GM12874 (cell line): ENCODE measurements at regions not wholly inside any gene's neighbourhood (a gene's known extent, or its start where the extent isn't known, plus 50 kb on each side); places are given as distances from the start of the nearest gene placed in this dataset.

Experiments
- CTCF ChIP-seq: IDR thresholded peaks from 2 replicates; pipeline ENCODE4 v1.5.1; 2011; ENCODE audit warnings: low read depth, mild to moderate bottlenecking, control low read depth, low read length, moderate library complexity; ENCODE audit not compliant: insufficient read depth

GRCh38 chr2:207216457-207216856, 50.7 kb upstream of the KLF7 start:
- TF ChIP-seq CTCF: no peak

GRCh38 chr2:207217442-207217841, 51.7 kb upstream of the KLF7 start:
- no peak for TF ChIP-seq CTCF

GRCh38 chr2:207219081-207219630, 53.4 kb upstream of the KLF7 start:
- no peak for TF ChIP-seq CTCF

GRCh38 chr2:207219676-207220501, 54.1 kb upstream of the KLF7 start:
- no peak for TF ChIP-seq CTCF

GRCh38 chr2:207221731-207222130, 56.0 kb upstream of the KLF7 start:
- no peak for TF ChIP-seq CTCF

GRCh38 chr2:207223051-207223450, 57.3 kb upstream of the KLF7 start:
- no peak for TF ChIP-seq CTCF

GRCh38 chr2:207224381-207224780, 58.6 kb upstream of the KLF7 start:
- TF ChIP-seq CTCF: no peak
